ENCODE measurements at regions not wholly inside any gene's neighbourhood (a gene's known extent, or its start where the extent isn't known, plus 50 kb on each side); places are given as distances from the start of the nearest gene placed in this dataset.

GRCh38 chr2:126048719-126049118, 607.2 kb upstream of the GYPC start:
- Histone ChIP-seq H3K27me3 (ENCODE audit: control insufficient read depth in 2 of 2, insufficient read depth in 2 of 2, low read length in 2 of 2) (no peaks in the 10 kb centered on the region), H2AFZ (ENCODE audit: insufficient read depth, low read depth, low read length, poor library complexity, severe bottlenecking) (no peak overlapping the region), H4K20me1 (ENCODE audit: insufficient read depth, low read length) (no peaks in the 10 kb centered on the region), H3K79me2 (ENCODE audit: insufficient read depth, low read length) (no peaks in the 10 kb centered on the region), H3K9ac (ENCODE audit: insufficient read depth, low read length, poor library complexity, severe bottlenecking) (no peak overlapping the region), H3K4me1 (ENCODE audit: control insufficient read depth in 1 of 2, insufficient read depth in 2 of 2, low read length in 2 of 2) (no peaks in the 10 kb centered on the region), H3K36me3 (replicated peaks in 1 of 2; ENCODE audit: control insufficient read depth in 1 of 2, insufficient read depth in 2 of 2, low read length in 2 of 2) (no peaks in the 10 kb centered on the region), H3K4me2 (replicated peaks; ENCODE audit: extremely low read depth, low read length, poor library complexity, severe bottlenecking) (no peak overlapping the region), H3K4me3 (replicated peaks in 1 of 3; ENCODE audit: low read depth in 2 of 3, low read length in 3 of 3) (no peak overlapping the region), H3K9me3 (replicated peaks in 1 of 2; ENCODE audit: control insufficient read depth in 1 of 2, insufficient read depth in 1 of 2, low read length in 2 of 2) (peaks cover 9 to 14% of the 10 kb centered on the region in 2 donors), H3K27ac (ENCODE audit: low read depth in 1 of 2, low read length in 2 of 2) (no peak overlapping the region)
- H3K27ac Mint-ChIP-seq = no peak overlapping the region
- peaks cover 3 to 7% (median 5%) of the 10 kb centered on the region in 7 donors for H3K9me3 Mint-ChIP-seq
- H3K4me1 Mint-ChIP-seq = no peaks in the 10 kb centered on the region
- H3K27me3 Mint-ChIP-seq (ENCODE audit: low read depth in 3 of 3) = no peaks in the 10 kb centered on the region
- H3K4me3 Mint-ChIP-seq = no peak overlapping the region
- intact Hi-C loops (cut with micrococcal nuclease) = no loop called here
- TF ChIP-seq, protein P1, sequence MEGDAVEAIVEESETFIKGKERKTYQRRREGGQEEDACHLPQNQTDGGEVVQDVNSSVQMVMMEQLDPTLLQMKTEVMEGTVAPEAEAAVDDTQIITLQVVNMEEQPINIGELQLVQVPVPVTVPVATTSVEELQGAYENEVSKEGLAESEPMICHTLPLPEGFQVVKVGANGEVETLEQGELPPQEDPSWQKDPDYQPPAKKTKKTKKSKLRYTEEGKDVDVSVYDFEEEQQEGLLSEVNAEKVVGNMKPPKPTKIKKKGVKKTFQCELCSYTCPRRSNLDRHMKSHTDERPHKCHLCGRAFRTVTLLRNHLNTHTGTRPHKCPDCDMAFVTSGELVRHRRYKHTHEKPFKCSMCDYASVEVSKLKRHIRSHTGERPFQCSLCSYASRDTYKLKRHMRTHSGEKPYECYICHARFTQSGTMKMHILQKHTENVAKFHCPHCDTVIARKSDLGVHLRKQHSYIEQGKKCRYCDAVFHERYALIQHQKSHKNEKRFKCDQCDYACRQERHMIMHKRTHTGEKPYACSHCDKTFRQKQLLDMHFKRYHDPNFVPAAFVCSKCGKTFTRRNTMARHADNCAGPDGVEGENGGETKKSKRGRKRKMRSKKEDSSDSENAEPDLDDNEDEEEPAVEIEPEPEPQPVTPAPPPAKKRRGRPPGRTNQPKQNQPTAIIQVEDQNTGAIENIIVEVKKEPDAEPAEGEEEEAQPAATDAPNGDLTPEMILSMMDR (IDR thresholded peaks at IDR 0.05) = no peak
- no peaks in the 10 kb centered on the region for H3K36me3 Mint-ChIP-seq
- no peak for DNase-seq

GRCh38 chr2:126049461-126049860, 606.5 kb upstream of the GYPC start:
- Mint-ChIP-seq H3K4me1 (no peaks in the 10 kb centered on the region), H3K4me3 (no peak overlapping the region), H3K27me3 (ENCODE audit: low read depth in 3 of 3) (no peaks in the 10 kb centered on the region), H3K27ac (no peak overlapping the region), H3K36me3 (no peaks in the 10 kb centered on the region), H3K9me3 (peaks cover 5 to 9% (median 7%) of the 10 kb centered on the region in 7 donors)
- Histone ChIP-seq H3K4me1 (ENCODE audit: control insufficient read depth in 1 of 2, insufficient read depth in 2 of 2, low read length in 2 of 2) (no peaks in the 10 kb centered on the region), H4K20me1 (ENCODE audit: insufficient read depth, low read length) (no peaks in the 10 kb centered on the region), H3K9ac (ENCODE audit: insufficient read depth, low read length, poor library complexity, severe bottlenecking) (no peak overlapping the region), H3K27ac (ENCODE audit: low read depth in 1 of 2, low read length in 2 of 2) (no peak overlapping the region), H3K27me3 (ENCODE audit: control insufficient read depth in 2 of 2, insufficient read depth in 2 of 2, low read length in 2 of 2) (no peaks in the 10 kb centered on the region), H3K9me3 (replicated peaks in 1 of 2; ENCODE audit: control insufficient read depth in 1 of 2, insufficient read depth in 1 of 2, low read length in 2 of 2) (peaks cover 9 to 20% of the 10 kb centered on the region in 2 donors), H3K36me3 (replicated peaks in 1 of 2; ENCODE audit: control insufficient read depth in 1 of 2, insufficient read depth in 2 of 2, low read length in 2 of 2) (no peaks in the 10 kb centered on the region), H3K4me3 (replicated peaks in 1 of 3; ENCODE audit: low read depth in 2 of 3, low read length in 3 of 3) (no peak overlapping the region), H3K79me2 (ENCODE audit: insufficient read depth, low read length) (no peaks in the 10 kb centered on the region), H3K4me2 (replicated peaks; ENCODE audit: extremely low read depth, low read length, poor library complexity, severe bottlenecking) (no peak overlapping the region), H2AFZ (ENCODE audit: insufficient read depth, low read depth, low read length, poor library complexity, severe bottlenecking) (no peak overlapping the region)
- intact Hi-C loops (cut with micrococcal nuclease) = no loop called here
- no CpG with 5 or more reads among the region's 1 CpG for WGBS (ENCODE audit: insufficient coverage)
- TF ChIP-seq, protein P1 (IDR thresholded peaks at IDR 0.05) = no peak
- DNase-seq = no peak
